Head of caudate nucleus (tissue), 42 donors: ENCODE measurements at regions not wholly inside any gene's neighbourhood (a gene's known extent, or its start where the extent isn't known, plus 50 kb on each side); places are given as distances from the start of the nearest gene placed in this dataset.

Experiments
- DNase-seq, 42 donors: peaks; one replicate each; pipeline versions ENCODE4 v3.0.0 to v3.0.0-alpha.2; 2020 to 2021; ENCODE audit warnings: mixed read lengths in 7 of 42
- intact Hi-C: fragments of 100-400 bp; cut with DNase I; formaldehyde crosslinking; loops from one replicate; pipeline ENCODE4 v1.15.0; 2022

DNA sequence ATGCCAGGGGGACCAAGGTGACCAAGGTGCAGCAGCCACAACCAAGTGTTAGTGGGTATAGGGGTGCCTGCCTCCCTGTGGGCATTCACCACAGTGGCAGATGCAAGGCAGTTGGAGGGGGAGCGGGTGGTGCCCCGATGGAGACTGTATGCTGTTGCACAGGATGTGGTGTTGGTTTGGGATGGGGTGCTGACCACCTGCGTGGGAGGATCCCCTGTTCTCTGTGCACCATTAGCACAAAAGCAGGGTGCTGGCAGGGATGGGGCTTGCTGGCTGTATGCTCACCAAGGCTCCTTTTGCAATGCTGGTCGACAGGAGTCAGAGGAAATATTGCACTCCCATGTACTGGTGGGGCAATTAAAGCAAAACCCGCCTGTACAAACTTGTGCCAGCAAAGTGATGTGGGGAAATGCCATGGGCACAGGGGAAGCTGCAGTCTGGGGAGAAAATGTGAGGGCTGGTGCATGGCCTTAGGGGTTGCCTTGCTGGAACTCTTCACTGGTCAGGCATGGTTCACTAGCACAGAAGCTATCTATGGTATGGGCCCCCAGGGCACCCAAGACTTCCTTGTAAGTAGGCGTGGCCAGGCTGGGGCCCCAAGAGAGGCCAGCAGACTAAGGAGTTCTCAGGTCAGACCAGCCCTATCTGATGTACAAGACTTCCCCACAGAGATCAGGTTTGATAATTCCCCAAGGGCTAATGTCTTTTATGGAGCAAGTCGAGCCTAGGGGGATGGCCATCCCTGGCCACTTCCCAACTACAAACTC, 51.9 kb upstream of the GNAT3 start:
- intact Hi-C loops = no loop called here
- no peak for DNase-seq

DNA sequence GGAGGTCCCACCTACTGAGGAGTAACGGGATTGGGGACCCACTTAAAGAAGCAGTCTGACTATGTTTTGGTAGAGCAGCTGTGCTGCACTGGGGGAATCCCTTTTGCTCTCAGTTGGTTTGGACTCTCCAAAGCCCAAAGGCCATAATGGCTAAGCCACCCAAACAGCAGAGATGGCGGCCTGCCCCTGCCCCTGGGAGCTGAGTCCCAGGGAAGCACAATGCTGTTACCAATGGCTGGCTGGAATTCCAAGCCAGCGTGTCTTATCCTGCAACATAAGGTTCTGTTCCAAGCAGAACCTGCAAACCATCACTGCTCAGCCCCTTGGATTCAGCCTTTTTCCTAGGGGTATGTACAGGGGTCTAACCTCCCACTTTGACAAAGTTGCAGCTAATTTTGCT, 53.7 kb upstream of the GNAT3 start:
- intact Hi-C loops = no loop called here
- no peak for DNase-seq

DNA sequence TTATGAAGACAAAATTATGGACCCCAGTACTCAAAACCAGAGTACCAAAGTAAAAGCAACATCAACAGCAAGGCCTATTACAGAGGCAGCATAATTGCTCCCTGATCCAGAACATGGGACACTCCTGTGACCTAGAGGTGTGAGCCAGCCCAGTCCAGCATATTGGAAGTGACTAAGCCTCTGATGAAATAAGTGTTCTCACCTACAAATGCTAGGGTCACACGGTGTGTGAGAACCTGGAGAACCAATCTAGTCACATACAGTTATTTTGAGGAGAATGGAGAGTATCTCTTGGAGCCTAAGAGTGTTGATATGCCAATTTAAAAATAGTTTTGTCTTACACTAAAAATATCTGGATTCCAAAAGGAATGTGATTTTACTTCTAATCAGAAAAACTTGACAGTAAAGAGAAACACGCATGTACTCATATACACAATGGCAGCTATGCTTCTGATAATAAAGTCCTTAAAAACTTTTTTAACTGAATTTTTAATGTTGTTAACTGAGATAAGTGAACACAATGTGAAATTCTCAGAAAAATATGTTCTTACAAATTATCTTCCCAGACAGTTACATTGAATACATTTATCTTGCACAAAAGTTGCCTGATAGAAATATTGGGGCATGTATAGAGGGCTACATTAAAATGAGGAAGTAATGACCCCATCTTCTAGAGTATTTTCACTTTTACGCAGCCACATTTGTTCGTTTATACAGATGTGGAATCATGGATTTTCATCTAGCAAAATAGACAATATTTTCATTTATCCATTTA, 56.8 kb upstream of the CD36 start:
- intact Hi-C loops = no loop called here
- no peak for DNase-seq

DNA sequence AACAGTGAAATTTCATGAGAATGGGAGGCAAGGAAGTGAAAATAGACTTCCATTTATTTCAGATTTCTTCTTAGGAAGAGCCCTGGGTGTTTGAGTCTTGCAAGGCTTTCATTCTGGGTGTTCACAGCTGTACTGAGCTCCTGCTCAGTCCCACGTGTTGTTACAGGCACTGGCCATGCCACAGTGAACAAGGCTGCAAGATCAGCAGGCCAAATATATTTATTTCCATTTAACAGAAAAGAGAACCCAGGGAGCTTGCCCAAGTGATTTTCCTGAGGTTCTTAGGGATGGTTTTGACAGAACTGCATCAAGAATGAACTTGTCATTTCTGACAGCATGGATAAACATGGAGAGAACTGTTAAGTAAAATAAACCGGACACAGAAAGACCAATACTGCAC, 54.5 kb upstream of the CD36 start:
- intact Hi-C loops = no loop called here
- DNase-seq = peak in 3 of 42 donors; percentile 7 to 39 (median 15)

DNA sequence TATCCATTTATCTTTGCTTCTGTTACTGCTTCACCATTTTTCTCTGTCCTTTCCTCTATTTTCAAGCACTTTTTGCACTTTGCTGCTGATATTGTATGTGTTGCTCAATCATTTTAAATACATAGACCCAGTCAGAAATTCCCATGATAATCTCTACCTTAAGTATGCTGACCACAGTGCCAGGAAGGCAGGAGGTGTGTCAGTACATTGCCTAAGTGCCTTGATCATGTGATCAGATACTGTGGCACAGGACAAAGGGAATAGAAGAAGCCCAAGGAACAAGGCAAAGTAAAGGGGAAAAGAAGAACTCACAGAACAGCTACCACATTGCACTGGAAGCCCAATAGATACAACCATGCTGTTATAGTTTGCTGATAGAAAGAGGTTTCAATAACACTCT, 53.7 kb upstream of the CD36 start:
- intact Hi-C loops = no loop called here
- no peak for DNase-seq

DNA sequence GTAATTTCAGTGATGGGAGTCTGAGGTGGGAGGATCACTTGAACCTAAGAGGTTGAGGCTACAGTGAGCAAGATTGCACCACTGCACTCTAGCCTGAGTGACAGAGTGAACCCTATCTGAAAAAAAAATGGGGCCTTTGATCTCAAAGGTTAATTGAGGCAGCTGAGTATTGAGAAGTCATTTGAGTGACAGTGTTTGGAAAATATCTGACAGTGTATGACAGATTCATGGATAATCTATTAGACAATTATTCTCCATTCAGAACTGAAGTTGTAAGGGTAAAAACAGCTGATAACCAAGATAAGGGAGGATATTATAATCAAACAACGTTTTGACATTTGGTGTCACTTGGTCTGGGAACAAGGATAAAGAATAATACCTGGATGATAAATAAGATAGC, 50.9 kb upstream of the CD36 start:
- intact Hi-C loops = no loop called here
- DNase-seq = no peak

DNA sequence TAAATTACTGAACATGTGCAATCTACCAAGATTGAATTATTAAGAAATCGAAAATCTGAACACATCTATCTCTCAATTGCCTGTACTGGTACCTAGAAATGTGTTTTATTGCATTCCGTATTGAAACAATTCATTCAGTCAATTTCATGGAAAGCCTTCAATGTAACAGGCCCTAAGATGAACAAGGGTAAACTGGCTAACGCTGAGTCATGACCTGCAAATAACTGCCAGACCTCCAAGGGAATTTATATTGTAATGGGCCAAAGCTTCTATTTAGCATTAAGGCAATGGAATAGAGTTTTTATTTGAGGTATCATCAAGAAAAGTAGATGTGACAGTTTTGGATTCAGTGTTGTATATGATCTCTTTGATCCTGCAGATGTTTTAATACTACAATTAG, 49.9 kb upstream of the CD36 start:
- intact Hi-C loops = no loop called here

More for the DNA sequence above, 49.9 kb upstream of the CD36 start:
- DNase-seq = no peak
